Stimulated activated CD4-positive, alpha-beta T cell treated with anti-CD3 and anti-CD28 coated beads, Interleukin-4, amount 100 ng/mL, for 4 hours (primary cell): ENCODE measurements at regions not wholly inside any gene's neighbourhood (a gene's known extent, or its start where the extent isn't known, plus 50 kb on each side); places are given as distances from the start of the nearest gene placed in this dataset.

Experiments
- DNase-seq, 2 experiments: peaks; one replicate each; pipeline ENCODE4 v3.0.0-alpha.2; 2020

DNA sequence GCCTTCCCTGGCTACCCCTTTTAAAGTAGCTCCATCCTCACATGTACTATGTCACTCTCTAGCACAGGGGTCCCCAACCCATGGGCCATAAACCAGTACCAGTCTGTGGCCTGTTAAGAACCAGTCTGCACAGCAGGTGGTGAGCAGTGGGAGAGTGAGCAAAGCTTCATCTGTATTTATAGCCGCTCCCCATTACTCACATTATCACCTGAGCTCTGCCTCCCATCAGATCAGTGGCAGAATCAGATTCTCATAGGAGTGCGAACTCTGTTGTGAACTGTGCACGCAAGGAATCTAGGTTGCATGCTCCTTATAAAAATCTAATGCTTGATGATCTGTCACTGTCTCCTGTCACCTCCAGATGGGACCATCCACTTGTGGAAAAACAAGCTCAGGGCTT lies 116.6 kb upstream of the FOXD3 start:
- DNase-seq = no peak

- DNase-seq = no peak
These were observed 107.8 kb upstream of the FOXD3 start for GRCh38 chr1:63214553-63214952.

GRCh38 chr1:63223426-63223825 lies 98.9 kb upstream of the FOXD3 start:
- no peak for DNase-seq

GRCh38 chr1:63230722-63231121 lies 91.6 kb upstream of the FOXD3 start:
- no peak for DNase-seq

DNA sequence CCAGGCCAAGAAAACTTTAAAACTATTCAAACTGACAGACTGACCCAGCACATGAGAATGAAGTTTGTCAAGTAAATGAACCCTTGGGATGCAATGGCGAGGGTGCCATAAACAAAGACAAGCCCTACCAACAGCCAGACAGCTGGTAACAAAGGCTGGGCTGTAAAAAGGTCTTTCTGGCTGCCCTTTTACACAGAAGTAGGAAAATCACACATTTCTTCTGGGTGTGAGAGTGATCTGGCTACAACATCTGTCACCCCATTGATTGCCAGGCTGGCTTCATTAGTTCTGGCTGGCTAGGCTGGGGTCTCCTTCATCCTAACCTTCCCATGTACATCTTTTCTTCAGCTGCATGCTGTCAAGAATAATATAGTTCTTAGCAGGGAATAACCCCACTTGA lies 83.6 kb upstream of the FOXD3 start:
- no peak for DNase-seq

GRCh38 chr1:63245186-63245585 lies 77.2 kb upstream of the FOXD3 start:
- no peak for DNase-seq

DNA sequence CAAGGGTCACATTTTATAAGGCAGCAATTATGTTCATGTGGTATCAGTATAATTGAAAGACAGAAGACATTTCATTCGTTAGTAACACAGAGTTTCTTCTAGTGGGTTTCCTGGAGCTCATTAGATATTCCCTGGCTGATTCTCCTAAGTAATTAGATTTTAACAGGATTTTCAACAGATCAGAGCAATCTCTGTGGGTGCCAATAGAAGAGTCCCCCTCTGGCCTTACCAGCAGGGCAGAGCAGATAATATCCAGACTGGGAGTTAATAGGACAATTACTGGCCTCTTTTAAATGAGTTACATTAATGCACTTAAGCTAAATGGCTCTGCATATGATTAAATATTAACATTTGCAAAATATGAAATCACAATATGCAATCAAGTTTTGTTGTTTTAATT lies 74.2 kb upstream of the FOXD3 start:
- no peak for DNase-seq

DNA sequence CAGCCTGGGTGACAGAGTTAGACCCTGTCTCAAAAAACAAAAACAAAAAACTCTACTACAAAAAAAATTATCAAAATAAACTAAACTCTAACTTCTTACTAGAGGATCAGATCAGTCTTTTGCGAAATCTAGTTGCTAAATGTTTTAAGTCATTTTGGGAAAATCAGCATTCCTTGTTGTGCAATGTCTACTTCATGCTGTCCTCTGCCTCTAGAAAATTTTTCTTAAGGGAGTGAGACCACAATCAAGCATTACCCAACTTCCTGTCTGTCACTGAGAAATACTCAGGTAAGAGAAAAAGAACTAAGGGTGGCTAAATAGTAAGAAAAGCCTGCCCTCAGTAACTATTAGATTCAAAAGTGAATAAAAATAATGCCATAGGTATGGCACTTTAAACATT lies 67.2 kb upstream of the FOXD3 start:
- DNase-seq = no peak

- DNase-seq = no peak
These were observed 60.5 kb upstream of the FOXD3 start for GRCh38 chr1:63261736-63262458.

DNA sequence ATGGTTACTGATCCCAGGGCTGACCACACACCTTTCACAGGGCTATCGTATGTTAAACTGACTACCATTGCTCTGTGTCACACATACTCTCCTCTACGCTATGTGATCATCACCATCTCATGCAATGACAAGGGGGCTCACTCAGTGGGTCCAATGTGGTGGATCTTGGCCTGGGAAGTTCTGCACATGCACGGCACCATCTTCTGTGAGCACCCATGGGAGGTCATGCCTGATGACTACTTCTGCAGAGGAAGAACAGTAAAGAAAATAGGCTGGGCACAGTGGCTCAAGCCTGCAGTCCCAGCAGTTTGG lies 60.0 kb upstream of the FOXD3 start:
- DNase-seq = no peak

DNA sequence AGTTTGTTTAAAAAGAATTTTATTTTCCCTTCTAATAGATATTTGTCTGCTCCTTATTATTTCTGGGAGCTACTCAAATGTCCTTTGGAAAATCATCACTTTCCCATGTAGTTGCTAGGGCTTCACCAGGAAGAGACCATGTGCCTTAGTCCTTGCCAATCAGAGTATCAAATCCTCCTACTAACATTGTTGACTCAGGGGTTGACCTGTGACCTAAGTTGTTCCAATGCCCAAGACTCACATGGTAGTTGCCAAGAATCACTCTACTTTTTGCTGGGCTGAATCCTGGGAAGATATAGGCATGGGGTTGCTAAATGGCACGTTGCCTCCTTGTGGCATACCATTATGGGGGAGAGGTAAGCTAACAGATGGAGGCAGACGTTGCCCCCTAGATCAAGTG lies 58.2 kb upstream of the FOXD3 start:
- DNase-seq = no peak

DNA sequence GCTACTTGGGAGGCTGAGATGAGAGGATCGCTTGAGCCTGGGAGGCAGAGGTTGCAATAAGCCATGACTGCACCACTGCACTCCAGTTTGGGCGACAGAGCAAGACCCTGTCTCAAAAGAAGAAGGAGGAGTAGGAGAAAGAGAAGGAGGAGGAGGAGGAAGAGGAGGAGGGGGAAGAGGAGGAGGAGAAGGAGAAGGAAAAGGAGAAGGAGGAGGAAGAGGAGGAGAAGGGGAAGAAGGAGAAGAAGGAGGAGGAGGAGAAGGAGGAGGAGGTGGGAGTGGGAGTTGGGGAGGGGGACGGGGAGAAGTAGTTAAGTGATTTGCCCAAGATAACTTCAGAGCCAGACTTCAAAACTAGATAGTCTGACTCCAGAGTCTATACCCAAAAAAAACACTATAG lies 55.5 kb upstream of the FOXD3 start:
- no peak for DNase-seq

GRCh38 chr1:63268876-63269275 lies 53.5 kb upstream of the FOXD3 start:
- no peak for DNase-seq

GRCh38 chr1:63269571-63269970 lies 52.8 kb upstream of the FOXD3 start:
- DNase-seq = no peak
